OCI-LY1 (cell line): ENCODE measurements at regions not wholly inside any gene's neighbourhood (a gene's known extent, or its start where the extent isn't known, plus 50 kb on each side); places are given as distances from the start of the nearest gene placed in this dataset.

Experiments used
- H2AFZ ChIP-seq: fragments of 200-600 bp; sonication (generic), shearing (Covaris generic); 2 replicates; pipeline ENCODE4 v1.6.0; 2014; ENCODE audit warnings: antibody characterized with exemption, mild to moderate bottlenecking, low read length
- H3F3A ChIP-seq: fragments of 200-600 bp; sonication (generic), shearing (Covaris generic); 2 replicates; pipeline ENCODE4 v1.6.0; 2014; ENCODE audit warnings: mild to moderate bottlenecking, antibody characterized with exemption, low read length, moderate library complexity; ENCODE audit not compliant: insufficient read depth
- H3K27ac ChIP-seq: fragments of 200-600 bp; sonication (generic); 2 replicates; pipeline ENCODE4 v1.5.1; 2014; ENCODE audit warnings: low read length, mixed run types, mild to moderate bottlenecking, low read depth; ENCODE audit not compliant: poor library complexity, severe bottlenecking
- H3K27me3 ChIP-seq: fragments of 200-600 bp; sonication (generic); 2 replicates; pipeline ENCODE4 v1.6.0; 2014; ENCODE audit warnings: antibody characterized with exemption, mild to moderate bottlenecking, low read length, moderate library complexity; ENCODE audit not compliant: insufficient read depth
- H3K36me3 ChIP-seq: fragments of 200-600 bp; sonication (generic); 2 replicates; pipeline ENCODE4 v1.6.1; 2014; ENCODE audit warnings: mild to moderate bottlenecking, antibody characterized with exemption, low read length, moderate library complexity, mixed read lengths; ENCODE audit not compliant: insufficient read depth
- H3K4me1 ChIP-seq: fragments of 200-600 bp; sonication (generic); 2 replicates; pipeline ENCODE4 v1.5.1; 2014; ENCODE audit warnings: mild to moderate bottlenecking, low read length, moderate library complexity; ENCODE audit not compliant: insufficient read depth, severe bottlenecking
- H3K4me2 ChIP-seq: fragments of 200-600 bp; sonication (generic), shearing (Covaris generic); 2 replicates; pipeline ENCODE4 v1.6.1; 2014; ENCODE audit warnings: low read length
- H3K4me3 ChIP-seq: fragments of 200-600 bp; sonication (generic); 2 replicates; pipeline ENCODE4 v1.5.1; 2014; ENCODE audit warnings: low read length, low read depth, mild to moderate bottlenecking, mixed read lengths; ENCODE audit not compliant: poor library complexity, severe bottlenecking
- H3K79me2 ChIP-seq: fragments of 200-600 bp; shearing (Covaris generic); 2 replicates; pipeline ENCODE4 v1.6.1; 2016; ENCODE audit warnings: mixed run types, low read length, mixed read lengths; ENCODE audit not compliant: insufficient read depth
- H3K9ac ChIP-seq: fragments of 200-600 bp; sonication (generic), shearing (Covaris generic); 2 replicates; pipeline ENCODE4 v1.6.1; 2014; ENCODE audit warnings: mild to moderate bottlenecking, low read length, mixed read lengths
- H3K9me2 ChIP-seq: fragments of 200-600 bp; sonication (generic), shearing (Covaris generic); 2 replicates; pipeline ENCODE4 v1.6.1; 2014; ENCODE audit warnings: low read depth, mild to moderate bottlenecking, low read length, mixed read lengths
- H3K9me3 ChIP-seq: fragments of 200-600 bp; shearing (Covaris generic); 2 replicates; pipeline ENCODE4 v1.6.1; 2014; ENCODE audit warnings: low read length, mixed read lengths
- H4K20me1 ChIP-seq: fragments of 200-600 bp; sonication (generic), shearing (Covaris generic); 2 replicates; pipeline ENCODE4 v1.6.0; 2016; ENCODE audit warnings: mild to moderate bottlenecking, low read length; ENCODE audit not compliant: insufficient read depth
- CTCF ChIP-seq: fragments of 200-600 bp; sonication (generic), shearing (Covaris generic); IDR thresholded peaks from 2 replicates; pipeline ENCODE4 v1.5.1; 2017; ENCODE audit warnings: mild to moderate bottlenecking, antibody characterized with exemption, low read length, moderate library complexity, mixed read lengths
- EZH2 ChIP-seq: fragments of 200-600 bp; sonication (generic), shearing (Covaris generic); IDR thresholded peaks from 2 replicates; pipeline ENCODE4 v1.8.0; 2017; ENCODE audit warnings: borderline replicate concordance, mixed run types, mild to moderate bottlenecking, antibody characterized with exemption, low read length, moderate library complexity, mixed read lengths

- TF ChIP-seq EZH2 (no peak), CTCF (no peak)
- Histone ChIP-seq H3K27ac (no peak overlapping the region), H3K4me1 (no peaks in the 10 kb centered on the region), H3K9ac (no peak overlapping the region), H3K79me2 (no peaks in the 10 kb centered on the region), H3K9me3 (no peaks in the 10 kb centered on the region), H4K20me1 (no peaks in the 10 kb centered on the region), H3K9me2 (no peaks in the 10 kb centered on the region), H3F3A (no peaks in the 10 kb centered on the region), H3K4me3 (no peak overlapping the region), H3K36me3 (no peaks in the 10 kb centered on the region), H3K4me2 (no peak overlapping the region), H2AFZ (no peak overlapping the region), H3K27me3 (no peaks in the 10 kb centered on the region)
Measured at GRCh38 chr13:60334310-60334709, 62.7 kb upstream of the TDRD3 start.

- H3K4me1 ChIP-seq, result no peaks in the 10 kb centered on the region
- peak; percentile 56 for TF ChIP-seq CTCF
- TF ChIP-seq EZH2, result no peak
- no peak overlapping the region for H3K9ac ChIP-seq
- no peak overlapping the region for H3K4me3 ChIP-seq
- H3K9me3 ChIP-seq, result no peaks in the 10 kb centered on the region
- no peak overlapping the region for H3K27ac ChIP-seq
- H3F3A ChIP-seq, result no peaks in the 10 kb centered on the region
- no peaks in the 10 kb centered on the region for H3K9me2 ChIP-seq
- no peaks in the 10 kb centered on the region for H3K36me3 ChIP-seq
- H3K4me2 ChIP-seq, result no peak overlapping the region
- H2AFZ ChIP-seq, result no peak overlapping the region
- H3K79me2 ChIP-seq, result no peaks in the 10 kb centered on the region
- H3K27me3 ChIP-seq, result no peaks in the 10 kb centered on the region
- no peaks in the 10 kb centered on the region for H4K20me1 ChIP-seq
Measured at GRCh38 chr13:60335531-60335930, 61.5 kb upstream of the TDRD3 start.

GRCh38 chr13:60338754-60339153, 58.3 kb upstream of the TDRD3 start:
- Histone ChIP-seq H3K79me2 (no peaks in the 10 kb centered on the region), H3K9me2 (no peaks in the 10 kb centered on the region), H3K4me1 (no peaks in the 10 kb centered on the region), H3K9me3 (no peaks in the 10 kb centered on the region), H2AFZ (no peak overlapping the region), H3K27me3 (no peaks in the 10 kb centered on the region), H3K36me3 (no peaks in the 10 kb centered on the region), H3K4me3 (no peak overlapping the region), H3K27ac (no peak overlapping the region), H4K20me1 (no peaks in the 10 kb centered on the region), H3F3A (no peaks in the 10 kb centered on the region), H3K9ac (no peak overlapping the region), H3K4me2 (no peak overlapping the region)
- TF ChIP-seq EZH2 (no peak), CTCF (no peak)
